Panc1 (cell line): ENCODE measurements at regions not wholly inside any gene's neighbourhood (a gene's known extent, or its start where the extent isn't known, plus 50 kb on each side); places are given as distances from the start of the nearest gene placed in this dataset.

Source experiments
- ATAC-seq: fragments of 200-7000 bp; cut with Tn5 transposase; 2 replicates; pipeline ENCODE4 v1.9.1; 2020; ENCODE audit warnings: mild to moderate bottlenecking, moderate library complexity
- BruUV-seq: library from RNA; stranded (reverse); fragments of 400-500 nt; replicated peaks from 2 replicates; lab custom pipeline; 2021; lab: Mats Ljungman, UMichigan
- CTCF ChIA-PET: fragments of 300-600 bp; sonication (Branson Sonifier 250); formaldehyde crosslinking; loops from one replicate; lab custom pipeline; 2022; ENCODE audit warnings: antibody characterized with exemption; lab: Charles Lee
- POLR2A ChIA-PET: fragments of 300-600 bp; sonication (Branson Sonifier 250); formaldehyde crosslinking; loops from one replicate; lab custom pipeline; 2022; ENCODE audit warnings: antibody characterized with exemption; lab: Charles Lee
- DNase-seq: peaks from one replicate; pipeline ENCODE4 v3.0.0-alpha.2; 2010; ENCODE audit warnings: low read depth, low spot score
- H3K27ac ChIP-seq: 2 replicates; pipeline ENCODE4 v1.5.1; 2011; ENCODE audit warnings: mild to moderate bottlenecking, low read length, inconsistent platforms
- H3K27me3 ChIP-seq: fragments of 200-500 bp; sonication (Bioruptor generic); 2 replicates; pipeline ENCODE4 v1.6.0; 2014; ENCODE audit warnings: low read length, inconsistent platforms; ENCODE audit not compliant: control insufficient read depth, insufficient read depth
- H3K36me3 ChIP-seq: fragments of 200-500 bp; sonication (Bioruptor generic); 2 replicates; pipeline ENCODE4 v1.5.1; 2014; ENCODE audit warnings: inconsistent platforms, mild to moderate bottlenecking, low read length, moderate library complexity; ENCODE audit not compliant: control insufficient read depth, insufficient read depth
- H3K4me1 ChIP-seq: 2 replicates; pipeline ENCODE4 v1.5.1; 2011; ENCODE audit warnings: inconsistent platforms, mild to moderate bottlenecking, low read length, moderate library complexity; ENCODE audit not compliant: control insufficient read depth, insufficient read depth
- H3K4me3 ChIP-seq, 2 experiments: 2 replicates each; pipeline ENCODE4 v1.5.1; 2011 to 2012; ENCODE audit warnings: low read depth in 2 of 2, low read length in 2 of 2, mild to moderate bottlenecking in 2 of 2, inconsistent platforms in 1 of 2, moderate library complexity in 1 of 2
- H3K9me3 ChIP-seq: fragments of 200-500 bp; sonication (Bioruptor generic); 2 replicates; pipeline ENCODE4 v1.5.1; 2014; ENCODE audit warnings: low read depth, mild to moderate bottlenecking, inconsistent platforms, low read length, moderate library complexity; ENCODE audit not compliant: control insufficient read depth, insufficient read depth
- POLR2AphosphoS5 ChIP-seq: IDR thresholded peaks from 2 replicates; pipeline ENCODE4 v1.6.1; 2012; ENCODE audit warnings: mild to moderate bottlenecking, low read depth, low read length, moderate library complexity
- SIN3A ChIP-seq: IDR thresholded peaks from 2 replicates; pipeline ENCODE4 v1.6.1; 2012; ENCODE audit warnings: low read depth, mild to moderate bottlenecking, low read length, moderate library complexity, borderline replicate concordance; ENCODE audit not compliant: insufficient read depth
- TCF7L2 ChIP-seq: IDR thresholded peaks from 2 replicates; pipeline ENCODE4 v1.6.1; 2011; ENCODE audit warnings: mild to moderate bottlenecking, low read depth, low read length, inconsistent platforms
- in situ Hi-C: cut with HindIII; loops from 2 replicates; pipeline ENCODE4 v1.10.0; 2016; ENCODE audit warnings: low sequenced_read_pairs, low pct_unique_long_range_greater_than_20kb
- intact Hi-C: fragments of 100-400 bp; cut with micrococcal nuclease; formaldehyde crosslinking; loops from one replicate; pipeline ENCODE4 v1.10.0; 2022; ENCODE audit not compliant: unreplicated experiment
- TF ChIP-seq, protein P1 (sequence below): fragments of 450-650 bp; IDR thresholded peaks from 2 replicates; pipeline ENCODE4 v1.5.1; 2017; ENCODE audit warnings: mild to moderate bottlenecking
- TF ChIP-seq, protein P2 (sequence below), 2 experiments: IDR thresholded peaks; 2 replicates each; pipeline ENCODE4 v1.6.1; 2011 to 2012; ENCODE audit warnings: low read depth in 2 of 2, control low read depth in 1 of 2, low read length in 1 of 2, mild to moderate bottlenecking in 1 of 2, moderate library complexity in 1 of 2; ENCODE audit not compliant: insufficient read depth in 1 of 2

GRCh38 chr13:47832458-47832972, 168.6 kb downstream of the SUCLA2 start:
- intact Hi-C loops (no loop called here), in situ Hi-C loops (no loop called here)
- no TSS peak for BruUV-seq
- Histone ChIP-seq H3K4me1 (no peaks in the 10 kb centered on the region), H3K27me3 (no peaks in the 10 kb centered on the region), H3K27ac (no peak overlapping the region), H3K36me3 (no peaks in the 10 kb centered on the region), H3K4me3 (no peak overlapping the region), H3K9me3 (no peaks in the 10 kb centered on the region)
- TF ChIP-seq SIN3A (no peak), POLR2AphosphoS5 (no peak), TCF7L2 (no peak)
- TF ChIP-seq, protein P1, sequence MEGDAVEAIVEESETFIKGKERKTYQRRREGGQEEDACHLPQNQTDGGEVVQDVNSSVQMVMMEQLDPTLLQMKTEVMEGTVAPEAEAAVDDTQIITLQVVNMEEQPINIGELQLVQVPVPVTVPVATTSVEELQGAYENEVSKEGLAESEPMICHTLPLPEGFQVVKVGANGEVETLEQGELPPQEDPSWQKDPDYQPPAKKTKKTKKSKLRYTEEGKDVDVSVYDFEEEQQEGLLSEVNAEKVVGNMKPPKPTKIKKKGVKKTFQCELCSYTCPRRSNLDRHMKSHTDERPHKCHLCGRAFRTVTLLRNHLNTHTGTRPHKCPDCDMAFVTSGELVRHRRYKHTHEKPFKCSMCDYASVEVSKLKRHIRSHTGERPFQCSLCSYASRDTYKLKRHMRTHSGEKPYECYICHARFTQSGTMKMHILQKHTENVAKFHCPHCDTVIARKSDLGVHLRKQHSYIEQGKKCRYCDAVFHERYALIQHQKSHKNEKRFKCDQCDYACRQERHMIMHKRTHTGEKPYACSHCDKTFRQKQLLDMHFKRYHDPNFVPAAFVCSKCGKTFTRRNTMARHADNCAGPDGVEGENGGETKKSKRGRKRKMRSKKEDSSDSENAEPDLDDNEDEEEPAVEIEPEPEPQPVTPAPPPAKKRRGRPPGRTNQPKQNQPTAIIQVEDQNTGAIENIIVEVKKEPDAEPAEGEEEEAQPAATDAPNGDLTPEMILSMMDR = no peak
- TF ChIP-seq, protein P2, sequence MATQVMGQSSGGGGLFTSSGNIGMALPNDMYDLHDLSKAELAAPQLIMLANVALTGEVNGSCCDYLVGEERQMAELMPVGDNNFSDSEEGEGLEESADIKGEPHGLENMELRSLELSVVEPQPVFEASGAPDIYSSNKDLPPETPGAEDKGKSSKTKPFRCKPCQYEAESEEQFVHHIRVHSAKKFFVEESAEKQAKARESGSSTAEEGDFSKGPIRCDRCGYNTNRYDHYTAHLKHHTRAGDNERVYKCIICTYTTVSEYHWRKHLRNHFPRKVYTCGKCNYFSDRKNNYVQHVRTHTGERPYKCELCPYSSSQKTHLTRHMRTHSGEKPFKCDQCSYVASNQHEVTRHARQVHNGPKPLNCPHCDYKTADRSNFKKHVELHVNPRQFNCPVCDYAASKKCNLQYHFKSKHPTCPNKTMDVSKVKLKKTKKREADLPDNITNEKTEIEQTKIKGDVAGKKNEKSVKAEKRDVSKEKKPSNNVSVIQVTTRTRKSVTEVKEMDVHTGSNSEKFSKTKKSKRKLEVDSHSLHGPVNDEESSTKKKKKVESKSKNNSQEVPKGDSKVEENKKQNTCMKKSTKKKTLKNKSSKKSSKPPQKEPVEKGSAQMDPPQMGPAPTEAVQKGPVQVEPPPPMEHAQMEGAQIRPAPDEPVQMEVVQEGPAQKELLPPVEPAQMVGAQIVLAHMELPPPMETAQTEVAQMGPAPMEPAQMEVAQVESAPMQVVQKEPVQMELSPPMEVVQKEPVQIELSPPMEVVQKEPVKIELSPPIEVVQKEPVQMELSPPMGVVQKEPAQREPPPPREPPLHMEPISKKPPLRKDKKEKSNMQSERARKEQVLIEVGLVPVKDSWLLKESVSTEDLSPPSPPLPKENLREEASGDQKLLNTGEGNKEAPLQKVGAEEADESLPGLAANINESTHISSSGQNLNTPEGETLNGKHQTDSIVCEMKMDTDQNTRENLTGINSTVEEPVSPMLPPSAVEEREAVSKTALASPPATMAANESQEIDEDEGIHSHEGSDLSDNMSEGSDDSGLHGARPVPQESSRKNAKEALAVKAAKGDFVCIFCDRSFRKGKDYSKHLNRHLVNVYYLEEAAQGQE (IDR thresholded peaks at IDR 0.05; ENCODE audit: insufficient read depth in 1 of 2, low read depth in 2 of 2, low read length in 1 of 2) = no peak
- CTCF ChIA-PET = no interaction called here
- POLR2A ChIA-PET = no interaction called here
- no peak for ATAC-seq
- no peak for DNase-seq

DNA sequence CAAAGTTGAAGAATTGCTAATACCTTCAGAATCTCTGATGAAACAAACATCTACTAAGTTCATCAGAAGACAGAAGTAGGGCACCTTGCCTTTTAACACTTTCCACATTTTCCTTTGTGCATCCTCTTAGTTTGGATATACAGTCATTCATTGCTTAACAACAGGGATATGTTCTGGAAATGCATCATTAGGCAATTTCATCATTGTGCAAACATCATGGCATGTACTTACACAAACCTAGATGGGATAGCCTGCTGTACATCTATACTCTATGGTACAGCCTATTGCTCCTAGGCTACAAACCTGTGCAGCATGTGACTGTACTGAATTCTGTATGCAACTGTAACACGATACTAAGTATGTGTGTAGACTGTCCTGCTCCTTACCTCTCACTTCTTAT, 169.8 kb downstream of the SUCLA2 start:
- Histone ChIP-seq H3K4me1 (no peaks in the 10 kb centered on the region), H3K4me3 (no peak overlapping the region), H3K27ac (no peak overlapping the region), H3K9me3 (no peaks in the 10 kb centered on the region), H3K27me3 (no peaks in the 10 kb centered on the region), H3K36me3 (no peaks in the 10 kb centered on the region)
- DNase-seq = no peak
- ChIA-PET CTCF (no interaction called here), POLR2A (no interaction called here)
- BruUV-seq = no TSS peak
- intact Hi-C loops (no loop called here), in situ Hi-C loops (no loop called here)
- no peak for TF ChIP-seq TCF7L2
- TF ChIP-seq, protein P1 = no peak
- TF ChIP-seq POLR2AphosphoS5 = no peak
- no peak for TF ChIP-seq SIN3A
- TF ChIP-seq, protein P2 (IDR thresholded peaks at IDR 0.05; ENCODE audit: insufficient read depth in 1 of 2, low read depth in 2 of 2, low read length in 1 of 2) = no peak
- no peak for ATAC-seq
